GM19463 (cell line): ENCODE measurements at regions not wholly inside any gene's neighbourhood (a gene's known extent, or its start where the extent isn't known, plus 50 kb on each side); places are given as distances from the start of the nearest gene placed in this dataset.
"Not testable (repeated sequence)": the region's sequence is repeated elsewhere in the genome, so short reads cannot be mapped to it uniquely, and the experiment has no call there.

Experiments used
- ATAC-seq: cut with Tn5 transposase; IDR thresholded peaks from one replicate; pipeline ENCODE4 v1.9.1; 2021; ENCODE audit warnings: mild to moderate bottlenecking, moderate library complexity; ENCODE audit not compliant: unreplicated experiment

- no peak for ATAC-seq
Measured at GRCh38 chr11:134498326-134499139, 86.5 kb upstream of the B3GAT1 start.

- ATAC-seq, result no peak
Measured at GRCh38 chr11:134497586-134497985, 85.5 kb upstream of the B3GAT1 start.

GRCh38 chr11:134496058-134496457, 84.0 kb upstream of the B3GAT1 start:
- ATAC-seq, result not testable (repeated sequence)

- not testable (repeated sequence) for ATAC-seq
Measured at GRCh38 chr11:134494395-134494794, 82.4 kb upstream of the B3GAT1 start.

DNA sequence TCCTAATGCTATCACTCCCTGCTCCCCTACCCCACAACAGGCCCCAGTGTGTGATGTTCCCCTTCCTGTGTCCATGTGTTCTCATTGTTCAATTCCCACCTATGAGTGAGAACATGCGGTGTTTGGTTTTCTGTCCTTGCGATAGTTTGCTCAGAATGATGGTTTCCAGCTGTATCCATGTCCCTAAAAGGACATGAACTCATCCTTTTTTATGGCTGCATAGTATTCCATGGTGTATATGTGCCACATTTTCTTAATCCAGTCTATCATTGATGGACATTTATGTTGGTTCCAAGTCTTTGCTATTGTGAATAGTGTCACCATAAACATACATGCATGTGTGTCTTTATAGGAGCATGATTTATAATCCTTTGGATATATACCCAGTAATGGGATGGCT, 80.4 kb upstream of the B3GAT1 start:
- ATAC-seq, result not testable (repeated sequence)

DNA sequence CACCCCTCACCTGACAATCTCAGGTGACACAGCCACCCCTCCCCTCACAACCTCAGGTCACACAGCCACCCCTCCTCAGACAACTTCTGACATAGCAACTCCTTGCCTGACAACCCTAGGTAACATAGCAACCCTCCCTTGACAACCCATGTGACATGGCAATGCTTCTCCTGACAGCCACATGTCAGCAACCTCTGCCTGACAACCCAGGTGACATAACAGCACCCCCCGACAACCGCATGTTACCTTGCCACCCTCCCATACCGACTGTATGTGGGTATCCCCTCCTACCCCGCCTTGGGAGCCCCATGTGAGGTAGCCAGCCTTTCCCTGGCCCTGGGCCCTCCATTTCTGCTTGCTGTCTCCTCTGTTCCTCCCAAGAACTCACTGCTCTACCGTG, 77.7 kb upstream of the B3GAT1 start:
- ATAC-seq, result no peak

- no peak for ATAC-seq
Measured at GRCh38 chr11:134488913-134489312, 76.9 kb upstream of the B3GAT1 start.

DNA sequence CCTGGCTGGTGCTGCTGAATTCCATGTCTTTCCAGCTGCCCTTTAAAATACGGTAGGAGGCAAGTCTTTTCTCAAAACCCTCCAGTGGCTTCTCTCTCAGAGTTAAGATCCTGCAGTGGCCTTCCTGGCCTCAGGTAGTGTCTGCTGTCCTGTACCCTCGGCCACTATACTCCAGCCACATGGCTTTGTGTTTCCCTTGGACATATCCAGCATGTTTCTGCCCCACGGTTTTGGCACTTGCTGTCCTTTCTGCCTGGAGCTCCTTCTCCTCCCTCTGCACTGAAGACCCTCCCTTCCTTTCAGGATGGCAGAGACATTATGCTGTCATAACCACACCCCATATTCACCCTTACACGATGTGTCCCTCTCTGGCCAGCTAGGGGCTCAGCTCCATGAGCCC, 76.5 kb upstream of the B3GAT1 start:
- no peak for ATAC-seq

GRCh38 chr11:134487696-134488095, 75.7 kb upstream of the B3GAT1 start:
- no peak for ATAC-seq

DNA sequence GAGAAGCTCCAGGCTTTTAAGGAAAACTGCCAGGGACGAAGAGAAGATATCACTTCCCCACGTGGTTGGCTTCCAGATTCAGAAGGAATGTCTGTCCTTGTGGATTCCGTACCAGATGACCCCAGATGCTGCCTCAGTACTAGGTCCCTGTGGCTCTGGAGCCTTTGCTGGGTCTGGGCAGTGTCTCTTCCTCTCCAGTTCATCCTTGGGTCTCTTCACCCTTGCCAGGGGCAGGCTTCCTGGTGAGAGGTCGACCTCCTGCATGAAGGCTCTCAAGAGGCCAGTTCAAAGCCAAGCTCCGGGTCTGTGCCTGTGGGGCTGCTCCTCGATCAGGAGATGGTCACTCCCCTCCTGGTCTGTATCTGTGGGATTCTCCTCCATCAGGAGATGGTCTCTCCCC, 74.7 kb upstream of the B3GAT1 start:
- ATAC-seq, result no peak

GRCh38 chr11:134486106-134486505, 74.1 kb upstream of the B3GAT1 start:
- no peak for ATAC-seq

DNA sequence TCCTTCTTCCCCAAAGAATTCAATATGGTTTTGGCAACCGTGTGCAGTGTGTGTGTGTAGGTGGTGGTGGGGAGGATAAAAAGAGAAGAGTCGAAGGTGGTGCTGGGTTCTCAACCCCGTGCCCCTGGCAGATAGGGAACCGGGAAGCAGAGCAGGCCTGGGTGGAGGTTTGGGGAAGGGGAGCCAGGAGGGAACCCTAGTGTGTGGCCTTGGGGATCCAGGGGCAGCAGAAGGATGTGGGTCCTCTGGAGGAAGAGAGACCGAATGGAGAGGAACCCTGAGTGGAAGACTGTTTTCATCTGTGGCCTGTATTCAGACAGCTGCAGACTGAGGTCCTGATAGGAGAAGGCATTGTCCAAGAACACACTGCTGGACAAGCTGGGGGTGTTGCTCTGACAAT, 73.3 kb upstream of the B3GAT1 start:
- ATAC-seq, result no peak

- no peak for ATAC-seq
Measured at GRCh38 chr11:134483857-134484256, 71.8 kb upstream of the B3GAT1 start.

GRCh38 chr11:134483291-134483690, 71.2 kb upstream of the B3GAT1 start:
- no peak for ATAC-seq

DNA sequence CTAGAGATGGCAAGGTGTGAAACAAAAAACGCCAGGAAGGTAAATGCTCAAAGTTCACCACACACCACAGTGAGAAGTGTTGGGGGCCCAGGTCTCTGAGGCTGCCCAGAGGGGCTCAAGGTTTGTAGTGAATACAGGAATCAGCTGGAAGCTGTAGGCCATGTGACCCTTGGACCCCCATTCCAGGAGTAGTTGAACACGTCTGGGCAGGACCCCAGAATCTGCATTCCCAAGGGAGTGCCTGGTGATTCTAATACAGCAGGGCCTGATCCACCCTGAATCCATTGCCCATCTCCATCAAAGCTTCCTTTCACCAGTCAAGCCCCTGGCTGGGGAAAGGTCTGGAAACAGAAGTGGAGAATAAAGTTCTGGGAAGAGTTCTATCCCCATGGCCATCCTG, 70.8 kb upstream of the B3GAT1 start:
- no peak for ATAC-seq

DNA sequence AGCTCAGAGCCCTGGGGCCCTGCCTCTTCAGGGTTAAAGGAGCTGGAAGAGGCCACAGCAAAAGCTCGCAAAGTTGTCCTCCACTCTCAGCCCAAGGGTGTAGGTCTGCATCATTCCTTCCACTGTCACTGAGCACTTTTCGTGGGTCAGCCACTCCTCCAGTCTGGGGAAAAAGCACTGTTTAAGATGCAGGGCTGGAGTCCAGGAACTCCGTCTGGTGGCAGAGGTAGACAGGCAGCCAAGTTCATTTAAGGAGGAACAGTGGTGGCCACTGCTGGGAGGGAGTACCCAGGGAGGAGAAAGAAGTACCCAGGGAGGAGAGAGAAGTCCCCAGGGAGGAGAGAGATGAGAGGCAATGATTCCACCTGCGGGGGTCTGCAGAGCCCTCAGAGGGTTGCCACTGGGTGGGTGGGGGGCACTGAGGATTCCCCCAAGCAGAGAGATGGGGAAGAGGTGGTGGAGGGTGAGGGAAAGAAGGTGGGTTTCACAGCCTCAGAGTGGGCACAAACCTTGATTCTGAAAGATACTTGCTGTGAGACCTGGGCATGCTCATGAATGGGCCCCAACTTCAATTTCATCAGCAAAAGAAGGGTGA, 70.0 kb upstream of the B3GAT1 start:
- no peak for ATAC-seq

GRCh38 chr11:134481135-134481534, 69.1 kb upstream of the B3GAT1 start:
- no peak for ATAC-seq

- ATAC-seq, result no peak
Measured at GRCh38 chr11:134480136-134480712, 68.2 kb upstream of the B3GAT1 start.

GRCh38 chr11:134479206-134480135, 67.4 kb upstream of the B3GAT1 start:
- ATAC-seq, result no peak

DNA sequence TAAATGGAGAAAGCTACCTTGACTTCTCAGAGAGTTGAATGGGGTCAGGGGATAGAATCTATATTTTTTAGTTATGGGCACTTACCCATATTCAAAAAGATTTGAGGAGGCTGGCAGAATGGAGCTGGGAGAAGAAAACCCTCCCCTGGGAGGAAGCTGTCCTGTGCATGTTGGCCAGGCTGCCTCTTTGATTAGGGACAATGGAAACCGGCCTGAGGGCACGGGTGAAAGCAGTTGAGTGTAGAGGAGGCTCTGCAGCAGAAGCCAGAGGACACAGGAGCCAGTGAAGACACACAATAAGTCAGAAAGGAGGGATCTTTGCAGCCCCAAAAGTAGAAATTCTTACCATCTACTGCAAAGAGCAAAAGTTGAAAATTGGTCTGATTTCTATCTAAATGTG, 66.6 kb upstream of the B3GAT1 start:
- no peak for ATAC-seq

DNA sequence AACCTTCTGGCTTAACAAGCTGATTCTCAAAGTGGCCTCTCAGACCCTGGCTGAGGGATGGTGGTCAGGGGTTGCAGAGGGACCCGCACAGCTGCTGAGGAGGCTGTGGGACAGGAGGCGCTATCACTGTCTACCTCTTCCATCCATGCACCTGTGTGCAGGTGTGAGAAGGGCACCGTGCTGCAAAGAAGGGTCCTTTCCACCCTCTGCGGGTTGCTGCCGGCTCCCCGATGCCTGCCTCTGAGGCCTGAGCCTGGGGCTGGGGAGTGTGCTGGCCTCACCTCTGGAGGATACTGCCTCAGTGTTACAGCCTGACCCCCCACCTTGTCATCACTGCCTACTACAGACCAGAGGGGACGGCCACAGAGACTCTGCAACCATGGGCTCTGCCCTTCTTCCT, 66.1 kb upstream of the B3GAT1 start:
- no peak for ATAC-seq
